T-cell (primary cell): ENCODE measurements at regions not wholly inside any gene's neighbourhood (a gene's known extent, or its start where the extent isn't known, plus 50 kb on each side); places are given as distances from the start of the nearest gene placed in this dataset.

Experiments used
- ATAC-seq, 4 experiments: fragments of 200-7000 bp in 3 of 4; fragments of 150-1000 bp in 1 of 4; cut with Tn5 transposase; replicated peaks in 1 of 4; 1 replicate in 3 of 4; 2 replicates in 1 of 4; pipeline ENCODE4 v1.10.0; 2021; ENCODE audit warnings: moderate library complexity in 3 of 4, mild to moderate bottlenecking in 2 of 4, moderate number of reproducible peaks in 1 of 4
- CTCF ChIA-PET, 2 donors: fragments of 300-600 bp; sonication (Branson Sonifier 250); formaldehyde crosslinking; loops; one replicate each; lab custom pipeline; 2022; ENCODE audit warnings: antibody characterized with exemption in 2 of 2; lab: Charles Lee
- POLR2A ChIA-PET, 2 donors: fragments of 300-600 bp; sonication (Branson Sonifier 250); formaldehyde crosslinking; loops; one replicate each; lab custom pipeline; 2022; ENCODE audit warnings: antibody characterized with exemption in 2 of 2; lab: Charles Lee
- DNase-seq, 35 experiments: peaks; one replicate each; pipeline versions ENCODE4 v3.0.0 to v3.0.0-alpha.2; 2013 to 2023
- H3K27ac ChIP-seq: one replicate; pipeline ENCODE4 v1.5.1; 2013; ENCODE audit warnings: low read length
- H3K27me3 ChIP-seq, 2 experiments: replicated peaks in 1 of 2; 1 replicate in 1 of 2; 2 replicates in 1 of 2; pipeline versions ENCODE4 v1.6.1 to v1.7.0; 2013; ENCODE audit warnings: low read length in 1 of 2, mixed read lengths in 1 of 2; ENCODE audit not compliant: control insufficient read depth in 2 of 2, insufficient read depth in 2 of 2; ENCODE audit errors: extremely low read depth in 1 of 2
- H3K36me3 ChIP-seq, 2 donors: 1 replicate in 1 of 2; 2 replicates in 1 of 2; pipeline versions ENCODE4 v1.6.1 to v1.7.0; 2013; ENCODE audit warnings: low read length in 1 of 2; ENCODE audit not compliant: control insufficient read depth in 2 of 2, insufficient read depth in 1 of 2; ENCODE audit errors: extremely low read depth in 1 of 2
- H3K4me1 ChIP-seq, 2 experiments: 1 replicate in 1 of 2; 2 replicates in 1 of 2; pipeline versions ENCODE4 v1.6.1 to v1.7.0; 2013; ENCODE audit warnings: low read length in 2 of 2, mixed read lengths in 1 of 2; ENCODE audit not compliant: insufficient read depth in 2 of 2, control insufficient read depth in 1 of 2; ENCODE audit errors: extremely low read depth in 1 of 2
- H3K4me3 ChIP-seq, 2 donors: 1 replicate in 1 of 2; 2 replicates in 1 of 2; pipeline versions ENCODE4 v1.5.1 to v1.7.0; 2013; ENCODE audit warnings: mild to moderate bottlenecking in 2 of 2, low read length in 1 of 2, moderate library complexity in 1 of 2; ENCODE audit not compliant: control insufficient read depth in 1 of 2; ENCODE audit errors: extremely low read depth in 1 of 2
- H3K9me3 ChIP-seq: 2 replicates; pipeline ENCODE4 v1.7.0; 2013
- H3K27ac Mint-ChIP-seq, 2 donors: one replicate each; pipeline ENCODE4 v1.8.0; 2020 to 2021; ENCODE audit warnings: mild to moderate bottlenecking in 2 of 2, mixed read lengths in 2 of 2
- H3K27me3 Mint-ChIP-seq, 2 donors: one replicate each; pipeline ENCODE4 v1.8.0; 2021 to 2022; ENCODE audit warnings: mixed read lengths in 2 of 2
- H3K36me3 Mint-ChIP-seq: one replicate; pipeline ENCODE4 v1.8.0; 2021; ENCODE audit warnings: mixed read lengths
- H3K4me1 Mint-ChIP-seq, 3 donors: one replicate each; pipeline ENCODE4 v1.8.0; 2020 to 2022; ENCODE audit warnings: mixed read lengths in 3 of 3, mild to moderate bottlenecking in 1 of 3
- H3K4me3 Mint-ChIP-seq, 3 donors: one replicate each; pipeline ENCODE4 v1.8.0; 2020 to 2022; ENCODE audit warnings: mild to moderate bottlenecking in 3 of 3, mixed read lengths in 3 of 3, moderate library complexity in 3 of 3
- H3K9me3 Mint-ChIP-seq, 3 donors: one replicate each; pipeline ENCODE4 v1.8.0; 2020 to 2022; ENCODE audit warnings: mixed read lengths in 3 of 3
- WGBS: methylation state at CpG from one replicate; pipeline ENCODE4 v1.1.5; 2013; ENCODE audit warnings: missing lambda C conversion rate; ENCODE audit not compliant: insufficient coverage; 5-methylcytosine and 5-hydroxymethylcytosine counted together

DNA sequence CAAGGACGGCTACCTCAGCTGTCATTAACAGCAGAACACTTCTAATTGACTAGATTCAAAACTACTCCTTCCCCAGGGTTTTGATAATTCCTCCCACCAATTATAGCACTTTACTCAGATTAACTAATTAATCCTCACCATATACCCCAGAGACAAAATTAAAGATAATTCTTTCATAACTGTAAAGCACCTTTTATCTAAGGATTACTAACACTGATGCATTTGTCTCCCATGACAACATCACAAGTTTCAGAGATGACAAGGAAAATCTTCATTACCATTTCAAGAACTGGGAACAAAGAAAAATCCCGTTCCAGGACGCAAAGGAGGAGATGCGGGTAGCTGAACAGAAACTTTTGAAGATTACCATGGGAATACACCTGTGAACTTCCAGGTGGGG is 129.4 kb upstream of the ITGA6 start:
- WGBS = 71% methylated on average over 3 of the region's 4 CpGs
- H3K9me3 Mint-ChIP-seq = no peaks in the 10 kb centered on the region

DNA sequence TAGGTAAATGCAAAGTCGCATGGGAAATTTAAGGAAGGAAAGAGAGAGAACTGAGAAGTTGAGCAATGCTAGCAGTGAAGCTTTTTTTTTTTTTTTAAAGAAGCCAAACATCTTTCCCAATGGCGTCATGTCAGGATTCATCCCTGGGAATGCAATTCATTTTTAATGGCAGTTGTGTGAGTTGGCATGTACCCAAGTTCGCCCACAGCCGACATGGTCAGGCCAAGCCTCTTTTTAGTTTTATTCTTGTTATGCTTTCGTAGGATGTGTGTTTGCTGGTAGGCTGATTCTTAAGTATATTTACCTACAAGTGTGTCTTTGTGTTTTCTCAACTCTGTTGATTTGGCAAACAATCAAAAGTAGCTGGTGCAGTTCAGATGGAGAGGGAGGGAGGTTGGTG is 127.6 kb upstream of the ITGA6 start:
- ATAC-seq = no peak
- POLR2A ChIA-PET = no interaction called here

More for the DNA sequence above, 129.4 kb upstream of the ITGA6 start:
- H3K36me3 ChIP-seq = no peaks in the 10 kb centered on the region
- peaks cover 0 to 9% of the 10 kb centered on the region in 2 experiments for H3K27me3 ChIP-seq
- ChIA-PET POLR2A (no interaction called here), CTCF (no interaction called here)
- ATAC-seq (no peak), DNase-seq (no peak)
- Mint-ChIP-seq H3K27ac (no peak overlapping the region), H3K36me3 (no peaks in the 10 kb centered on the region), H3K27me3 (peaks cover 11 to 15% of the 10 kb centered on the region in 2 donors), H3K4me3 (no peak overlapping the region), H3K4me1 (no peaks in the 10 kb centered on the region)
- no peaks in the 10 kb centered on the region for H3K9me3 ChIP-seq
- H3K4me3 ChIP-seq = no peak overlapping the region
- H3K4me1 ChIP-seq = no peaks in the 10 kb centered on the region
- no peak overlapping the region for H3K27ac ChIP-seq

DNA sequence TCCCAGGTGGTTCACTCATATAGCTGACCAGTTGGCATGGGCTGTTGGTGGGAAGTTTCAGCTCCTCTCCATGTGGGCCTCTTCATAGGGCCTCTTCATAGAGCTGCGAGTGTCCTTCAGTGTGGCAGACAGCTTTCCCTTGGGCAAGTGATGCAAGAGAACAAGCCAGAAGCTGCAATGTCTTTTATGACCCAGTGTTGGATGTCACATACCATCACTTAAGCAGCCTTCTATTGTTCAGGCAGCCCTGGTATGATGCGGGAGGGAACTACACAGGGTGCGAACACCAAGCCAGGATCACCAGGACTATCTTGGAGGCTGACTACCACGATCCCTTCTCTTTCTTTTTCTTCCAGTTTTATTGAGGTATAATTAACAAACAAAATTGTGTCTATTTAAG is 126.5 kb upstream of the ITGA6 start:
- WGBS = no CpG with 5 or more reads among the region's 4 CpGs
- no peaks in the 10 kb centered on the region for H3K4me1 Mint-ChIP-seq
- Histone ChIP-seq H3K4me3 (no peak overlapping the region), H3K27me3 (peaks cover 0 to 9% of the 10 kb centered on the region in 2 experiments), H3K9me3 (no peaks in the 10 kb centered on the region), H3K27ac (no peak overlapping the region), H3K36me3 (no peaks in the 10 kb centered on the region), H3K4me1 (no peaks in the 10 kb centered on the region)
- POLR2A ChIA-PET = no interaction called here
- peaks cover 15 to 18% of the 10 kb centered on the region in 2 donors for H3K27me3 Mint-ChIP-seq
- H3K27ac Mint-ChIP-seq = no peak overlapping the region
- CTCF ChIA-PET = no interaction called here
- H3K4me3 Mint-ChIP-seq = no peak overlapping the region
- no peaks in the 10 kb centered on the region for H3K9me3 Mint-ChIP-seq
- no peaks in the 10 kb centered on the region for H3K36me3 Mint-ChIP-seq
- no peak for DNase-seq
- ATAC-seq = no peak

More for the DNA sequence above, 127.6 kb upstream of the ITGA6 start:
- DNase-seq = no peak
- Histone ChIP-seq H3K4me3 (no peak overlapping the region), H3K36me3 (no peaks in the 10 kb centered on the region), H3K27me3 (peaks cover 0 to 9% of the 10 kb centered on the region in 2 experiments), H3K27ac (no peak overlapping the region), H3K9me3 (no peaks in the 10 kb centered on the region), H3K4me1 (no peaks in the 10 kb centered on the region)
- Mint-ChIP-seq H3K27ac (no peak overlapping the region), H3K4me3 (no peak overlapping the region), H3K27me3 (peaks cover 15 to 18% of the 10 kb centered on the region in 2 donors), H3K4me1 (no peaks in the 10 kb centered on the region), H3K9me3 (no peaks in the 10 kb centered on the region), H3K36me3 (no peaks in the 10 kb centered on the region)
- 50% methylated on average over 1 of the region's 5 CpGs for WGBS
- CTCF ChIA-PET = no interaction called here

DNA sequence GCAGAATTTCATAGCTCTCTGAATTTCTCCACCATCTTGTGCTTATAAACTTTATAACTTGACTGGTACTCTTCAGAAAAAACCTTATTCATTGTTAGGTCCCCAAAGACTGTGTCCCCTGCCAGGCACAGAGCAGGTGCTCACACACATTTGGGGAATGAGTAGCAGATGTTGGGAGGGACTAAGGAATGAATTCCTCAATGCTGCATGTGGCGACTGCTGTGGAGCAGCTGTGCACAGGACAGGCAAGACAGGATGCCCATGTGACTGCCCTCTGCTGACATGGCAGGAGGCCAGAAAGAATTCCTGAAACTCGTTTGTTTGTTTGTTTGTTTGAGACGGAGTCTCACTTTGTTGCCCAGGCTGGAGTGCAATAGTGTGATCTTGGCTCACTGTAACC is 122.3 kb upstream of the ITGA6 start:
- no peaks in the 10 kb centered on the region for H3K4me1 ChIP-seq
- Mint-ChIP-seq H3K4me3 (no peak overlapping the region), H3K27me3 (peaks cover 7 to 13% of the 10 kb centered on the region in 2 donors), H3K9me3 (no peaks in the 10 kb centered on the region), H3K27ac (no peak overlapping the region), H3K36me3 (no peaks in the 10 kb centered on the region), H3K4me1 (no peaks in the 10 kb centered on the region)
- no peaks in the 10 kb centered on the region for H3K36me3 ChIP-seq
- CTCF ChIA-PET = no interaction called here
- DNase-seq (no peak), ATAC-seq (no peak)
- H3K27ac ChIP-seq = no peak overlapping the region
- no peak overlapping the region for H3K4me3 ChIP-seq
- WGBS = 86% methylated on average over 3 of the region's 3 CpGs
- POLR2A ChIA-PET = no interaction called here
- H3K27me3 ChIP-seq = peaks cover 0 to 5% of the 10 kb centered on the region in 2 experiments
- H3K9me3 ChIP-seq = no peaks in the 10 kb centered on the region

DNA sequence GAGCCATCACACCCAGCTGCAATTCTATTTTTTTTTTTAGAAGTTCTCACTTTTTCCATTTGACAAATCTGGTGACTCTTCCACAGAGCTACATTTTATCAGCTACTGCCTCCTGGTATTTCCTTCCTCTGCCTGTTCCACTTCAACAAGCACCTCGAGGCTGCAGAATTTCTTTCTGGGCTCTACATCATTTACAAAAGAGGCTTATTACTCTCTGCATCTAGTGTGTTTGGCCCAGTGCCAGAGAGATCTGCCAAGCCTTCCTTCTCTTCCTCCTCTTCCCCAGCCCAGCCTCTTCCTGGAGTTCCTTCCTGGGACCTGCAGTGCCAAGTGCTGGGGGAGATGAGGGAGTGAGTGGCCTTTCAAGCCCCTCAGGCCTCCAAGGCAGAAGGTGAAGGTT is 119.6 kb upstream of the ITGA6 start:
- H3K36me3 Mint-ChIP-seq = no peaks in the 10 kb centered on the region
- H3K27me3 Mint-ChIP-seq = peaks cover 4 to 5% of the 10 kb centered on the region in 2 donors
- H3K27me3 ChIP-seq = peaks cover 0 to 4% of the 10 kb centered on the region in 2 experiments
- DNase-seq = no peak
- no peak overlapping the region for H3K4me3 Mint-ChIP-seq
- no peak overlapping the region for H3K27ac Mint-ChIP-seq
- no peaks in the 10 kb centered on the region for H3K4me1 Mint-ChIP-seq
- no peaks in the 10 kb centered on the region for H3K4me1 ChIP-seq
- no peak overlapping the region for H3K27ac ChIP-seq
- H3K9me3 ChIP-seq = no peaks in the 10 kb centered on the region
- no peaks in the 10 kb centered on the region for H3K36me3 ChIP-seq
- ATAC-seq = no peak
- 0% methylated on average over 1 of the region's 1 CpG for WGBS
- ChIA-PET POLR2A (no interaction called here), CTCF (no interaction called here)
- no peak overlapping the region for H3K4me3 ChIP-seq
- no peaks in the 10 kb centered on the region for H3K9me3 Mint-ChIP-seq

DNA sequence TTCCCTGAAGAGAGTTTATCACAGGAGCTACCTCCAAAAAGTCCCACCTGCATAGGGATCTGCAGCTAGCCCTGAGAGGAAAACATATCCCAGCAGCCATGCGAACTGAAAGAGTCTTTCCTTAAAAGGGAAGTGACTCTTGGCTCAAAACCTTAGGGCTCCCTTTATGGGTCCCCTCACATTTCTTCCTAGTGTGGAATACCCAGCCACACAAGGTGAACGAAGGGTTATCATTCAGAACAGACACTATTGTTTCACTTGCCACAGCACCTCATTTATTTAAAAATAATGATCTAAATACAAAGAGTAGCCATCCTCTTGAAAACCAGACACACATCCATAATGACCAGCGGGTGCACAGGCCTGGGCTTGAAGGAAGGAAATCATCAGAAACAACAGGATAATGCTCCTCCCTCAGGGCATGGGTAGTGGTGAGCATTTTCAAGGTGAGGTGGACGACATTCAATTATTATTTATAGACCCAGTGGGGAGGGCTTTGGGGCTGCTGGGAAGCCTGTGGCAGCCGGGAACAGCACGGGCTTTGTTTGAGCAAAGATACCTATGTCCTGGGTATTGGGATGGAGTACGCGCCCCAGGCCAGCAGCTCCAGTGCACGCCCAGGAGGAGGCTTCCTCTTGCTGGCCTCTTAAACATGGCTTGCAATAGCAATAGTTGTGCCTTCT is 119.0 kb upstream of the ITGA6 start:
- ATAC-seq = no peak
- Mint-ChIP-seq H3K36me3 (no peaks in the 10 kb centered on the region), H3K4me3 (no peak overlapping the region), H3K9me3 (no peaks in the 10 kb centered on the region), H3K27ac (no peak overlapping the region), H3K27me3 (peaks cover 4 to 5% of the 10 kb centered on the region in 2 donors), H3K4me1 (no peaks in the 10 kb centered on the region)
- Histone ChIP-seq H3K4me1 (no peaks in the 10 kb centered on the region), H3K27me3 (peaks cover 0 to 4% of the 10 kb centered on the region in 2 experiments), H3K4me3 (no peak overlapping the region), H3K9me3 (no peaks in the 10 kb centered on the region), H3K36me3 (no peaks in the 10 kb centered on the region), H3K27ac (no peak overlapping the region)
- POLR2A ChIA-PET = interaction anchor here in 1 of 2 donors (0.6 kb wide), 1 partner anchor 116 kb away, joined by 3 read pairs; no protein-coding TSS in a partner anchor
- DNase-seq = no peak
- 100% methylated on average over 5 of the region's 9 CpGs for WGBS
- CTCF ChIA-PET = no interaction called here
